Activated CD8-positive, alpha-beta memory T cell treated with anti-CD3 and anti-CD28 coated beads for 1 hour (primary cell): ENCODE measurements at regions not wholly inside any gene's neighbourhood (a gene's known extent, or its start where the extent isn't known, plus 50 kb on each side); places are given as distances from the start of the nearest gene placed in this dataset.
"Not testable (repeated sequence)": the region's sequence is repeated elsewhere in the genome, so short reads cannot be mapped to it uniquely, and the experiment has no call there.

Experiments
- DNase-seq, 2 donors: peaks; one replicate each; pipeline ENCODE4 v3.0.0-alpha.2; 2020; ENCODE audit warnings: low read depth in 1 of 2; ENCODE audit errors: extremely low read depth in 1 of 2

GRCh38 chr5:15106530-15107283 lies 235.1 kb upstream of the ANKH start:
- DNase-seq = no peak

DNA sequence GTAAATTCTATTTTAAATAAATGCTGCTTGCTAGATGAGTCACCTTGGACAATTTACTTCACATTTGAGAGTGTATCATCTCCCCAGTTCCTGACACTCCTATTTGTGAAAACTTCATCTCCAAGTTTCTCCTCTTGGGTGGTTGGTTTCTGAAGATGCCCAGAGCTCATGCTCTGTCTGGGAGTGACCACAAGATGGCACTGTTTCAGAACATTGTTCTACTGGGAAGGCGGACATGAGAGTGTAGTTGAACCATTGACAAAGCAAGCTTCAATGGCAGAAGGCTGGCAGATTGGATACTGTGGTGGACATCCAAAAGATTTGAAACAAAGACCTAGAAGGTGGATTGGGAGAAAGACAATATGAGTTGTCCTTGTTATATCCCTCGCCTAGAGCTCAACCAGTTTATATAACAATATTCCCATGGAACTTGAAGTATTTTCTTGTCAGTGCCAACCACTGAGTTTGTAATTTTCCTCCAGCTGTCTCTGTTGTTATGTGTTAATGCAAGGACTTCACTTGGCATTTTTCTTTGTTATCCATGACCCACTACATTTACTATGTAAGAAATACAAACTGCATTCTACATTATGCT lies 234.3 kb upstream of the ANKH start:
- DNase-seq = no peak

DNA sequence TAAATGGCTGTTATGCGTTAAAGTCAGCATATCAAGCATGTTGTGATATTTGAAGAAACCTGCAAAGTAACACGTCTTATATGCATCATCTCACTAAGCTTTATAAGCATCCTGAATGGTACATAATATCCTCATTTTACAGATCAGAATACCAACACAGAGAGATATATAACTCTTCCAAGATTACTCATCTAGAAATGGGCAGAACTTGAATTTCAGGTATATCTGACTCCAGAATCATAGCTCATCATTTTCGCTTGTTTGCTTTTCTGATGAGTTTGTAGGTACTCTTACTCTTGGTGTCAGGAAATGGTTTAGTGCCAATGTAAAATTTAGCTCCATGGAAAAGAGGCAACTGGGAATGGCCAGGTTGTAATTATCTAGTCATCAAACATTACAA lies 232.3 kb upstream of the ANKH start:
- DNase-seq = no peak

- no peak for DNase-seq
Measured at GRCh38 chr5:15103130-15103529, 231.6 kb upstream of the ANKH start.

DNA sequence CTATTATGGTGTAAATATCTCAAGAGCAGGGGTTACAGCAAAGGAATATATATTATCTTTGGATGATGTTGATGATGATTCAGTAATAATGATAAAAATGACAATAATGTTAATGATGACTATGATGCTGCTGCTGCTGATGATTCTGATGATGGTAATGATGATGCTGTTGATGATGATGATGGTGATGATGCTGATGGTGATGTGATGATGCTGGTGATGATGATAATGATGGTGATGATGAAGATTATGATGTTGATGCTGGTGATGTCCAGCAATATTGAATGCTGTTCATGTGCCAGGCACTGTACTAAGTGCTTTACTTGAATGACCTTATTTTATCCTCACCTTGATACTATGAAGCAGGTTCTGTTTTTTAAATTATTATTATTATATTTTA lies 226.0 kb upstream of the ANKH start:
- DNase-seq = no peak

DNA sequence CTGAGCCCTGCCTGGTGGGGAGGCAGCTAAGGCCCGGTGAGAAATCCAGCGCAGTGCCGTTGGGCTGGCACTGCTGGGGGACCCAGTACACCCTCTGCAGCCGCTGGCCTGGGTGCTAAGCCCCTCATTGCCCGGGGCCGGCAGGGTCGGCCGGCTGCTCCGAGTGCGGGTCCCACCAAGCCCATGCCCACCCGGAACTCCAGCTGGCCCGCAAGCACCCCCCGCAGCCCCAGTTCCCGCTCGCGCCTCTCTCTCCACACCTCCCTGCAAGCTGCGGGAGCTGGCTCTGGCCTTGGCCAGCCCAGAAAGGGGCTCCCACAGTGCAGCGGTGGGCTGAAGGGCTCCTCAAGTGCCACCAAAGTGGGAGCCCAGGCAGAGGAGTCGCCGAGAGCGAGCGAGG lies 225.1 kb upstream of the ANKH start:
- DNase-seq = not testable (repeated sequence)

GRCh38 chr5:15092801-15093200 lies 221.2 kb upstream of the ANKH start:
- DNase-seq = no peak

DNA sequence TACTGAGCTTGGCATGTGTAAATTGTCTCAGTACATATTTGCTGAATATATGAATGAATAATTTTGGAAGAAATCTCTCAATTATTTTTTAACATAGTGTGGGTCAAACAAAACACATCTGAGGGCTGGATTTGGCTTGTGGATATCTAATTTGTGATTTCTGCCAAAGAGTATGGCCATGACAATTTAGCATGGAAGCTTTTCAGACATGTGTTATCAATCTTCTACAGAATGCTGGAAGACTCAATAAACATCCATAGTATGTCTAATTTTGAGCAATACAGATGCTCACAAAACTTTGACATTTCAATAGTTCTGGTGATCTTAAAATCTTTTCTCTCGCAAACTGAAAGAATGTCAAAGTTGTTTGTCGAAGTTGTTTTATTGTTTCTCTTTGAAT lies 214.1 kb upstream of the ANKH start:
- DNase-seq = no peak

GRCh38 chr5:15082096-15082495 lies 210.5 kb upstream of the ANKH start:
- no peak for DNase-seq

DNA sequence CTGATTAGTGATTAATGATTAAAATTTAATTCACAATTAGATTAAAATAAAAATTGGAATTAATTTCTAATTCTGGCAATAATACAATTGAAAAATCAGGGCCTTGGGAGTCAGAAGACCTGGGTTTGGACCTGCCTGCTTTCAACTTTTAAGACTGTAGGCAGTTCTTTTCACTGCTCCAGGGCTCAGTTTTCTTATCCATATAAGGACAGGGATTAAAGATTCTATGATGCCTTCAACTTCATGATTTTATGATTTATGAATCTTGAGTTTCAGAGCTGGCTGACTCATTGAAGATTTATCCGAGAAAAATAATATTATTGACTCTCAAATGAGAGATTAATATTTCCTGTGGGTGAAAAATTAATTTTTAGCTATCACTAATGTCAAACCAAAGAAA lies 208.6 kb upstream of the ANKH start:
- DNase-seq = no peak

DNA sequence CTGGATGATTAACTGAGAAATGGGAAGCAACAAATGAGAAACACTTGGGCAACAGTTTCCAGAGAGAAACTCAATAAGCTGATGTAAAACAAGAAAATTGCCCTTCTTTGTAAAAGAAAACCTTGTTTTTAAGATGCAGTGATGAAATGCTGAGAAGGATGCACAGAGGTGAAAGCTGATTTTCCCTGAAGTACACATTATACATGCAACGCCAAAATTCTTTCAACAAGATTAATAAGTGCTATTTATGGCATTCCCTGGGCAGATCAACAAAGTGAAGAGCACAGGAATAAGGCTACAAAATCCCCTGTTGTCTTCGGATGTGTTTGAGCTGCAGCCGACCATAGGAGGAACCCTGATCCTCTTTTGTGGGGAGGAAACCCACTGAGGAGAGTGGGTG lies 208.0 kb upstream of the ANKH start:
- DNase-seq = no peak

DNA sequence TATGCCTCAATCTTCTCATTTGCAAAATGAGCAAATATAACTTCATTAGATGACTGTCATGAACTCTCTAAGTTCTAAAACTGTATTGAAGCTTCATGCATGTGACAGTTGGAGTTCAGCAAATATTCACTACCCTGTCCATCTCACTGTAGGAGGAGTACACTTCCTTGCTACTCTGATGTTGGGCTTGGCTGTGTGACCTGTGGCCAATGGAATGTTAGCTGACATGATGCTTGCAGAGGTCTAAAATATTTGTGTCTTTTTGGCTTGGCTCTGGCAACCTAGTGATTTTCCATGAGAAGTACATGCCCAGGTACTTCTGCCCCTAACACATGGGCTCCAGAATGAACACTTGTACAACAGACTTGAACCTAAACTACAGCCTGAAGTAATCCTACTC lies 203.1 kb upstream of the ANKH start:
- no peak for DNase-seq

DNA sequence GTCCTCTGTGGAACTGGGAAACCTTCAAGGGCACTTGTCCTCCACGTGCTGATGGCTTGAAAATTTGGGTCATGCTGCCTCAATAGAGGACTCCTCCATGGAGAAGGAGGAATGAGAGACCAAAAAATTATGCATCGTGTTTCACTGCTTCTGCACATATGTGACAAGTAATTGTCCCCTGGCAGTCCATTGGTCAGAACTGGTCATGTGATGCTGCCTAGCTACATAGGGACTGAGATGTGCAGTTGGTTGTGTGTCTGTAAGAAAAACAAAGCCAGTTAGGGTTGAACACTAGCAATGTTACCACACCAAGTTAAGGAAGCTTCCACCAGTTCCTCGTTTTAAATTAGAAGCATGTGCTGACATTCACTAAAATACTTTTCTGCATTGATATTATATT lies 201.9 kb upstream of the ANKH start:
- no peak for DNase-seq

- no peak for DNase-seq
Measured at GRCh38 chr5:15070907-15071306, 199.3 kb upstream of the ANKH start.

DNA sequence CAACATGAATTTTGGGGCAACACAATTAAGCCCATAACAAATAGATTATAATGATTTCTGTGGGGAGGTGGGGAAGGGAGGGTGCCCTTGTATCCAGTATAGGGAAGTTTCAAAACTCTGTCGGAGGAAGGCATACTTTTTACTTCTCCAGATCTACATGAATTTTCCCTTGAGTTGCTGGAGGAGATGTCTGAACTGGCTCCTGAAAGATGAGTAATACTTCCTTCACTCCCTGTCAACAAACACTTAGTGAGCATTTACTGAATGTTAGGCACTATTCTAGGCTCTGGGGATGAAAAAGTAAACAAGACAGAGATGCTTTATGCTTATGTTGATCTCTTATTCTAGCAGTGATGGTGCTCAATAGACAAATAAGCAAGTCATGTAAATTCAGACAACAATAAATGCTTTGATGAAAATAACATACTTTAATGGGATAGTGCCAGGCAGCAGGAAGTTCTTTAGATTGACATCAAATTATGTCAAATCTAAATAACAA lies 197.9 kb upstream of the ANKH start:
- no peak for DNase-seq

DNA sequence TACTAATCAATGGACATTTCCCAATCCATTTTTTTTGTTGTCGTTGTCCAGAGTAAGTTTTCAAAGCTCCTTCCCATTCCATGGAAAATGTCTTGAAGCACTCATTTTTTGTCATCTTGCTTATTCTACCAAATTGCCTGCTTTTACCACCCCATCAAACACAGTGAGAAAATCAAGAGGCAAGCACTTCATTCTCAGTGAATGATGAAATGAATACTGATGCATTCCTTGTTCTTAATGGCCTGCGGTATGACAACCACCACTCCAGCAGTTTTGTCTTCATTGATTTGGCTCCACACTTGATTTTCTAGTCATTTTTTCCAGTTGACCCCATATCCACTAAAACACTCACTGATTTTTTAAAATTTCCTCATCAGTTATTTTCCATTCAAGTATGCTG lies 193.5 kb upstream of the ANKH start:
- DNase-seq = no peak

DNA sequence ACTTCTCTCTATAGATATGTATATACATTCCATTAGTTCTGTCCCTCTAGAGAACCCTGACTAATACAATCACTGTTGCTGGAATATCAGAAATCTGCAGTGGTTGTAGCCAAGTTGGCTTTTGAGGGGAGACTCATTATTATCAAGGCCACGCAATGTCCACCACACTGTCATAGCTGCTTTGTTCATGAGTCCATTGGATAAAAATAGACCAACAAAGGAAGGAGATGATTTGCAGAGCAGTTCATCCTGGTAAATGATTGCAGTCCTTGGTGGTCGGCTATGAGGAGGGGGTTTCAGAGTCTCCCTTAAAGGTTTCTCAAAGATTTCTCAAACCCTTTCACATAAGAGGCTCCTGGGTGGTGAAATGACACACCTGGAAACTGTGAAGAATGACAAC lies 192.8 kb upstream of the ANKH start:
- no peak for DNase-seq

DNA sequence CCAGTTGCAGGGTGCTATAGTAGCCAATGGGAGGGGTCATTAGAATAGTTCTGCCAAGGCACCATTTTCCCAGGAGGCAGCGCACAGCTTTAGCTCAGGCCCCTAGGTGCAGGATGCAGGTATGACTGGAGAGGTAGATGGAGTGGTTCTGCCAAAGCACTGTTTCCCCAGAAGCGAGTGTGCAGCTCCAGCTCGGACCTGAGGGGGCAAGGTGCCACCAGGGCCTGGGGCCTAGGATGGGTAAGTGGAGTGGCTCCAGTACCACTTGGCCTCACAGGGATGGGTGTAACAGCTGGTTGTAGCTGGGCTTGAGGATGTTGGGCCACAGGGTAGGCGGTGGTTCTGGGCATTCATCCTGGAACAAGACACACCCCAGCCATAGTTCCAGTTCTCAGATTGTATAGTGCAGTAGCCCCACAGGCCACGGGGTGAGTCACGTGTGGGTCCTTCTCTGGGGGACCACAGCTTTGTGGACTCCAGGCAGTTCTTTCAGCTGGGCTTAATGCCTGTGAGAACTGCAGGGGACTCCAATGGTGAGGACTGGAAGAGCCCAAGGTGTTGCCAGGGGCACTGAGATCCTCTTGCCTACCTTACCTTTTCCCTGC lies 185.5 kb upstream of the ANKH start:
- DNase-seq = no peak

DNA sequence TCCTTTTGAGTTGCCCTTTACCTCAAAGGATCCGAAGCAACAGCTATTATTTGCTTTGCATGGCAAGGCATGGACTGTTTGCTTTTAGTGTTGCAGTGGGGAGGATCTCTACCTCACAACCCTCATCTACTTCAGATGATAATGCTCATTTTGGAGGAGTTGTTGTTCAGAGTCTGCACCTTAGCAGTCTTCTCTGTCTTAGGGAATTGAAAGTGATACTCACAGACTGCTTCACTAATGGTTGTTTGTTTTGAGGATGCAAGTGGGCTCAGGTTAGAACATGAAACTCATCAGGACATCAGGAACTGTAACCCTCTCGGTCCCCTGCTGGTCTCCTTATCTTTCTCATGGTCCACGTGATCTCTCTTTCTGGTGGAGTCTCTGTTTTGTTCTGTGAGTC lies 172.9 kb upstream of the ANKH start:
- no peak for DNase-seq

GRCh38 chr5:15037247-15037908 lies 165.8 kb upstream of the ANKH start:
- DNase-seq = no peak

DNA sequence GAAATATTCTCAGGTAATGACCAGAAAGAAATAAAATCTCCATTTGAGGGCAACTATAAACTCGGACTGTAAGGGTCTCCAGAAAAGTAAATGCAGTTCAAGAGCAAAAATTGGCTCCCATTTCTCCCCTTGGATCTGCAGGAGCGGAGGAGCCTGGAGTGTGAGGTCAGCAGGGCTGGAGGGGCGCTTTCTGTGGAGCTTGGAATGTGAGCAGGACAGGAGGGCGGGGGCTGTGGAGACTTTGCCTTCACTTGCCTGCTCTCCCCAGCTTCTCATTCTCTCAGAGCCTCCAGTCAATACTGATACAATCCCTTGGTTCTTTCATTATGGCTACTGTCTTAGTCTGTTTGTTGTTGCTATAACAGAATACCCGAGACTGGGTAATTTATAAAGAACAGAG lies 162.8 kb upstream of the ANKH start:
- no peak for DNase-seq

DNA sequence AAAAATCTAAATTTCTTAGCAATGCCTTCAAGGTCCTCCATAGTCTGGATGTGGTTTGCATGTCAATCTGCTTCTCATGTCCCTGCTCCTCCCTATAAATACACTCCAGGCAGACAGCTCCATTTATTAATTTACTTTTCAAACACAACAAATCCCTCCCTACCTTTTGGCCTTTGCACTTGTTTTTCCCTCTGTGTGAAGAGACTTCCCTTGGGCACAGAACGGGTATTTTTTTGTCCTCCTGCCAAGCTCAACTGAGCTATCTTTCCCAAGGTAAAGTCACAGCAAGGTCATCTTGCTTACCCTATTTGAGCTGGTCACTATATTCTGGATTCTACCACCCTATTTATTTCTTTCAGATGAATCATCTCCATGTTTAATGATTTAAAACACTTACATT lies 159.6 kb upstream of the ANKH start:
- DNase-seq = no peak
